ENCODE measurements at regions not wholly inside any gene's neighbourhood (a gene's known extent, or its start where the extent isn't known, plus 50 kb on each side); places are given as distances from the start of the nearest gene placed in this dataset.
"Not testable (repeated sequence)": the region's sequence is repeated elsewhere in the genome, so short reads cannot be mapped to it uniquely, and the experiment has no call there.

- Histone ChIP-seq H3K36me3 (ENCODE audit: control insufficient read depth, low read length) (no peaks in the 10 kb centered on the region), H3K79me2 (ENCODE audit: control insufficient read depth, low read length) (no peaks in the 10 kb centered on the region), H3K9me2 (replicated peaks; ENCODE audit: control insufficient read depth, low read length) (no peaks in the 10 kb centered on the region), H3F3A (ENCODE audit: control insufficient read depth, insufficient read depth) (no peaks in the 10 kb centered on the region), H3K4me3 (ENCODE audit: low read length) (no peak overlapping the region), H3K27me3 (ENCODE audit: control insufficient read depth, low read length) (no peaks in the 10 kb centered on the region), H3K4me1 (ENCODE audit: control insufficient read depth, low read length) (no peaks in the 10 kb centered on the region), H3K9me3 (ENCODE audit: control insufficient read depth, insufficient read depth, low read length) (no peaks in the 10 kb centered on the region), H4K20me1 (ENCODE audit: control insufficient read depth, insufficient read depth, low read depth, low read length) (no peaks in the 10 kb centered on the region), H3K4me2 (ENCODE audit: low read length) (no peak overlapping the region), H3K27ac (ENCODE audit: low read depth, low read length) (no peak overlapping the region)
- TF ChIP-seq, protein P1, sequence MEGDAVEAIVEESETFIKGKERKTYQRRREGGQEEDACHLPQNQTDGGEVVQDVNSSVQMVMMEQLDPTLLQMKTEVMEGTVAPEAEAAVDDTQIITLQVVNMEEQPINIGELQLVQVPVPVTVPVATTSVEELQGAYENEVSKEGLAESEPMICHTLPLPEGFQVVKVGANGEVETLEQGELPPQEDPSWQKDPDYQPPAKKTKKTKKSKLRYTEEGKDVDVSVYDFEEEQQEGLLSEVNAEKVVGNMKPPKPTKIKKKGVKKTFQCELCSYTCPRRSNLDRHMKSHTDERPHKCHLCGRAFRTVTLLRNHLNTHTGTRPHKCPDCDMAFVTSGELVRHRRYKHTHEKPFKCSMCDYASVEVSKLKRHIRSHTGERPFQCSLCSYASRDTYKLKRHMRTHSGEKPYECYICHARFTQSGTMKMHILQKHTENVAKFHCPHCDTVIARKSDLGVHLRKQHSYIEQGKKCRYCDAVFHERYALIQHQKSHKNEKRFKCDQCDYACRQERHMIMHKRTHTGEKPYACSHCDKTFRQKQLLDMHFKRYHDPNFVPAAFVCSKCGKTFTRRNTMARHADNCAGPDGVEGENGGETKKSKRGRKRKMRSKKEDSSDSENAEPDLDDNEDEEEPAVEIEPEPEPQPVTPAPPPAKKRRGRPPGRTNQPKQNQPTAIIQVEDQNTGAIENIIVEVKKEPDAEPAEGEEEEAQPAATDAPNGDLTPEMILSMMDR (IDR thresholded peaks at IDR 0.05; ENCODE audit: low read depth, low read length, poor library complexity, severe bottlenecking) = no peak
- no peak for TF ChIP-seq EZH2phosphoT487 (IDR thresholded peaks at IDR 0.05; ENCODE audit: borderline replicate concordance, low read length)
Observed at GRCh38 chr10:128579901-128580300, 453.7 kb upstream of the MKI67 start.

GRCh38 chr10:128583125-128583524, 456.9 kb upstream of the MKI67 start:
- not testable (repeated sequence) for H3K9me3 ChIP-seq (ENCODE audit: control insufficient read depth, insufficient read depth, low read length); H3K27me3 ChIP-seq (ENCODE audit: control insufficient read depth, low read length); H4K20me1 ChIP-seq (ENCODE audit: control insufficient read depth, insufficient read depth, low read depth, low read length); H3K4me1 ChIP-seq (ENCODE audit: control insufficient read depth, low read length); H3F3A ChIP-seq (ENCODE audit: control insufficient read depth, insufficient read depth); H3K4me3 ChIP-seq (ENCODE audit: low read length); H3K27ac ChIP-seq (ENCODE audit: low read depth, low read length); H3K36me3 ChIP-seq (ENCODE audit: control insufficient read depth, low read length); H3K4me2 ChIP-seq (ENCODE audit: low read length); H3K79me2 ChIP-seq (ENCODE audit: control insufficient read depth, low read length); H3K9me2 ChIP-seq (replicated peaks; ENCODE audit: control insufficient read depth, low read length)

- not testable (repeated sequence) for H3K4me2 ChIP-seq (ENCODE audit: low read length); H3K36me3 ChIP-seq (ENCODE audit: control insufficient read depth, low read length); H3K27me3 ChIP-seq (ENCODE audit: control insufficient read depth, low read length); H3K4me3 ChIP-seq (ENCODE audit: low read length); H3K9me2 ChIP-seq (replicated peaks; ENCODE audit: control insufficient read depth, low read length); H3F3A ChIP-seq (ENCODE audit: control insufficient read depth, insufficient read depth); H3K9me3 ChIP-seq (ENCODE audit: control insufficient read depth, insufficient read depth, low read length); H4K20me1 ChIP-seq (ENCODE audit: control insufficient read depth, insufficient read depth, low read depth, low read length); H3K4me1 ChIP-seq (ENCODE audit: control insufficient read depth, low read length); H3K27ac ChIP-seq (ENCODE audit: low read depth, low read length); H3K79me2 ChIP-seq (ENCODE audit: control insufficient read depth, low read length)
Observed at GRCh38 chr10:128586599-128586998, 460.4 kb upstream of the MKI67 start.

DNA sequence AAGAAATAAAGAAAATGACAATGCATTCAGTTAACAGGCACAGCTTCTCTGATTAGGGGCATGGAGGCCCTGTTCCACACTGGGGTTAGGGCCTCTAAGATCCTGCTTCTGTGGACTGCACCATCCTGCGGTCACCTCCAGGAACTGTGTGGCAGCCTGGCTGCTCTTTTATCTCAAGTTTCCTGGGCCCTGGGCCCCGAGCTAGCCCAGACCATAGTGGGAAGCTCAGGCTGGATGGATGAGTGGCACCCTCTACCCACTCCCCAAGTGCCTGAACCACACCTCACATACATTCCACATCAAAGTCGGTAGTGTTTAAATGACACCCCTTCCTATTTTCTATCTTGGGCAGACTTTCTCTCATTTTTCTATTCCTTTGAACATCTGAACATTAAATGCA, 461.5 kb upstream of the MKI67 start:
- Histone ChIP-seq H3K9me3 (ENCODE audit: control insufficient read depth, insufficient read depth, low read length) (no peaks in the 10 kb centered on the region), H3K4me3 (ENCODE audit: low read length) (no peak overlapping the region), H4K20me1 (ENCODE audit: control insufficient read depth, insufficient read depth, low read depth, low read length) (no peaks in the 10 kb centered on the region), H3F3A (ENCODE audit: control insufficient read depth, insufficient read depth) (no peaks in the 10 kb centered on the region), H3K27me3 (ENCODE audit: control insufficient read depth, low read length) (no peaks in the 10 kb centered on the region), H3K4me1 (ENCODE audit: control insufficient read depth, low read length) (no peaks in the 10 kb centered on the region), H3K27ac (ENCODE audit: low read depth, low read length) (no peak overlapping the region), H3K4me2 (ENCODE audit: low read length) (no peak overlapping the region), H3K9me2 (replicated peaks; ENCODE audit: control insufficient read depth, low read length) (no peaks in the 10 kb centered on the region), H3K79me2 (ENCODE audit: control insufficient read depth, low read length) (no peaks in the 10 kb centered on the region), H3K36me3 (ENCODE audit: control insufficient read depth, low read length) (no peaks in the 10 kb centered on the region)
- TF ChIP-seq EZH2phosphoT487 (IDR thresholded peaks at IDR 0.05; ENCODE audit: borderline replicate concordance, low read length) = no peak

- H3F3A ChIP-seq (ENCODE audit: control insufficient read depth, insufficient read depth) = no peaks in the 10 kb centered on the region
- no peaks in the 10 kb centered on the region for H3K27me3 ChIP-seq (ENCODE audit: control insufficient read depth, low read length)
- H3K36me3 ChIP-seq (ENCODE audit: control insufficient read depth, low read length) = no peaks in the 10 kb centered on the region
- no peaks in the 10 kb centered on the region for H3K79me2 ChIP-seq (ENCODE audit: control insufficient read depth, low read length)
- H3K4me2 ChIP-seq (ENCODE audit: low read length) = no peak overlapping the region
- no peak overlapping the region for H3K4me3 ChIP-seq (ENCODE audit: low read length)
- no peaks in the 10 kb centered on the region for H3K9me3 ChIP-seq (ENCODE audit: control insufficient read depth, insufficient read depth, low read length)
- no peaks in the 10 kb centered on the region for H4K20me1 ChIP-seq (ENCODE audit: control insufficient read depth, insufficient read depth, low read depth, low read length)
- no peaks in the 10 kb centered on the region for H3K9me2 ChIP-seq (replicated peaks; ENCODE audit: control insufficient read depth, low read length)
- no peaks in the 10 kb centered on the region for H3K4me1 ChIP-seq (ENCODE audit: control insufficient read depth, low read length)
- TF ChIP-seq, protein P1 (IDR thresholded peaks at IDR 0.05; ENCODE audit: low read depth, low read length, poor library complexity, severe bottlenecking) = no peak
- TF ChIP-seq EZH2phosphoT487 (IDR thresholded peaks at IDR 0.05; ENCODE audit: borderline replicate concordance, low read length) = no peak
- H3K27ac ChIP-seq (ENCODE audit: low read depth, low read length) = no peak overlapping the region
Observed at GRCh38 chr10:128588402-128588801, 462.2 kb upstream of the MKI67 start.

Measured in DOHH2 (cell line).